Endothelial cell of hepatic sinusoid (primary cell): ENCODE measurements at regions not wholly inside any gene's neighbourhood (a gene's known extent, or its start where the extent isn't known, plus 50 kb on each side); places are given as distances from the start of the nearest gene placed in this dataset.

Experiments used
- in situ Hi-C: cut with HindIII; loops from 2 replicates; pipeline ENCODE4 v1.10.0; 2017; ENCODE audit warnings: low sequenced_read_pairs

GRCh38 chr7:54111814-54112511 lies 430.2 kb upstream of the VSTM2A start:
- in situ Hi-C loops = no loop called here

GRCh38 chr7:54112567-54112966 lies 429.6 kb upstream of the VSTM2A start:
- in situ Hi-C loops = no loop called here

- in situ Hi-C loops = no loop called here
Observed at GRCh38 chr7:54115028-54115763, 427.0 kb upstream of the VSTM2A start.

- in situ Hi-C loops = no loop called here
Observed at GRCh38 chr7:54116956-54117355, 425.2 kb upstream of the VSTM2A start.

- in situ Hi-C loops = loop anchor here (10.0 kb wide), 1 partner anchor 184 kb away; no protein-coding TSS in a partner anchor
Observed at GRCh38 chr7:54129035-54129434, 413.1 kb upstream of the VSTM2A start.

- in situ Hi-C loops = no loop called here
Observed at GRCh38 chr7:54141576-54141975, 400.6 kb upstream of the VSTM2A start.

GRCh38 chr7:54145716-54146115 lies 396.5 kb upstream of the VSTM2A start:
- in situ Hi-C loops = no loop called here

GRCh38 chr7:54153462-54153861 lies 388.7 kb upstream of the VSTM2A start:
- in situ Hi-C loops = no loop called here

- in situ Hi-C loops = no loop called here
Observed at GRCh38 chr7:54159088-54159487, 383.1 kb upstream of the VSTM2A start.

- in situ Hi-C loops = no loop called here
Observed at GRCh38 chr7:54161621-54162020, 380.6 kb upstream of the VSTM2A start.

GRCh38 chr7:54166419-54166818 lies 375.8 kb upstream of the VSTM2A start:
- in situ Hi-C loops = no loop called here

GRCh38 chr7:54179321-54180029 lies 362.7 kb upstream of the VSTM2A start:
- in situ Hi-C loops = no loop called here

- in situ Hi-C loops = no loop called here
Observed at GRCh38 chr7:54180796-54181195, 361.4 kb upstream of the VSTM2A start.

- in situ Hi-C loops = no loop called here
Observed at GRCh38 chr7:54183055-54183454, 359.1 kb upstream of the VSTM2A start.

- in situ Hi-C loops = no loop called here
Observed at GRCh38 chr7:54186336-54186735, 355.8 kb upstream of the VSTM2A start.

- in situ Hi-C loops = no loop called here
Observed at GRCh38 chr7:54187886-54188685, 354.1 kb upstream of the VSTM2A start.

GRCh38 chr7:54188843-54189242 lies 353.3 kb upstream of the VSTM2A start:
- in situ Hi-C loops = no loop called here

GRCh38 chr7:54189330-54189729 lies 352.8 kb upstream of the VSTM2A start:
- in situ Hi-C loops = no loop called here

- in situ Hi-C loops = no loop called here
Observed at GRCh38 chr7:54201501-54201900, 340.7 kb upstream of the VSTM2A start.

GRCh38 chr7:54215424-54215823 lies 326.8 kb upstream of the VSTM2A start:
- in situ Hi-C loops = no loop called here

GRCh38 chr7:54226030-54226429 lies 316.1 kb upstream of the VSTM2A start:
- in situ Hi-C loops = loop anchor here (25.0 kb wide), 1 partner anchor 111 kb away; no protein-coding TSS in a partner anchor
